ENCODE measurements at regions not wholly inside any gene's neighbourhood (a gene's known extent, or its start where the extent isn't known, plus 50 kb on each side); places are given as distances from the start of the nearest gene placed in this dataset.

DNA sequence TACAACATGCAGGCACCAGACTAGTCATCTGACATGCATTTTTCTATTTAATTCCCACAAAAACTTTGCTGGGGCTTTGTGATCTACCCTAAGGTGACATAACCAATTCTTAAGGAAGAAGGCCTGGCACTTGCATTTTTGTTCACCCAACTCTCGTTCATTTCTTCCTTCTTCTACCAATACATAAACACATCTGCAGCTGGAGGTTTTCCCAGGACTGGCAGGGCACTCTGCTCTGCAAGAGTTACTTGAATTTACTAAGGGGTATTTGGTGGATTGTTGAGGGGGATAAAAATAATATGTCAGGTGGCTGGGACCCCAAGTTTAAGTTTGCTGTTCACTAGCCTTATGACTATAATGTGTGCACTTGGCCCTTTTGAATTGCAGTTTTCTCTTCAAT, 111.4 kb upstream of the TRIB2 start:
- peaks cover 14% of the 10 kb centered on the region for H3K4me1 Mint-ChIP-seq (ENCODE audit: low read depth)
- no peaks in the 10 kb centered on the region for H3K36me3 Mint-ChIP-seq (ENCODE audit: low read depth)
- no peak overlapping the region for H3K4me3 Mint-ChIP-seq (ENCODE audit: unreplicated experiment)
- peaks cover 3% of the 10 kb centered on the region for H3K9me3 Mint-ChIP-seq (ENCODE audit: low read depth)
- H3K27me3 Mint-ChIP-seq (ENCODE audit: low read depth): no peaks in the 10 kb centered on the region
- DNase-seq (ENCODE audit: low spot score): no peak
- H3K27ac Mint-ChIP-seq (ENCODE audit: unreplicated experiment): no peak overlapping the region
- TF ChIP-seq, protein P1, sequence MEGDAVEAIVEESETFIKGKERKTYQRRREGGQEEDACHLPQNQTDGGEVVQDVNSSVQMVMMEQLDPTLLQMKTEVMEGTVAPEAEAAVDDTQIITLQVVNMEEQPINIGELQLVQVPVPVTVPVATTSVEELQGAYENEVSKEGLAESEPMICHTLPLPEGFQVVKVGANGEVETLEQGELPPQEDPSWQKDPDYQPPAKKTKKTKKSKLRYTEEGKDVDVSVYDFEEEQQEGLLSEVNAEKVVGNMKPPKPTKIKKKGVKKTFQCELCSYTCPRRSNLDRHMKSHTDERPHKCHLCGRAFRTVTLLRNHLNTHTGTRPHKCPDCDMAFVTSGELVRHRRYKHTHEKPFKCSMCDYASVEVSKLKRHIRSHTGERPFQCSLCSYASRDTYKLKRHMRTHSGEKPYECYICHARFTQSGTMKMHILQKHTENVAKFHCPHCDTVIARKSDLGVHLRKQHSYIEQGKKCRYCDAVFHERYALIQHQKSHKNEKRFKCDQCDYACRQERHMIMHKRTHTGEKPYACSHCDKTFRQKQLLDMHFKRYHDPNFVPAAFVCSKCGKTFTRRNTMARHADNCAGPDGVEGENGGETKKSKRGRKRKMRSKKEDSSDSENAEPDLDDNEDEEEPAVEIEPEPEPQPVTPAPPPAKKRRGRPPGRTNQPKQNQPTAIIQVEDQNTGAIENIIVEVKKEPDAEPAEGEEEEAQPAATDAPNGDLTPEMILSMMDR (IDR thresholded peaks at IDR 0.05): no peak

DNA sequence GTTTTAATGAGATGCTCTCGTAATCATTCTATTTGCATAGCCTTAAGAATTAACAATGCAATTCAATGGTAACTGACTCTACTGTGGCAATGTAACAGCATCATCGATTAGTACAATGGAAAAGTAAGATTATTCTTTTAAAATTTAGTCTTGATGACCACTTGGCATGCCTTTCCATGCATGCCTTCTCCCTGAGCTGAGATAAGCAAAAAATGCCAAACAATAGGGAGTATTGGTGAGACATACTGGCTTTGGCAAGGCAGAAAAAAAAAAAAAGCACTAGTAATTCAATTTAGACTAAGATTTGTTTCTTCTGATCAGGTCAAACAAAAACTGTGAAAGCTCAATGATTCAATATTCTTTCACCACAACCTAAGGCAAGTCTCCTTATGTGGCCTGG, 110.8 kb upstream of the TRIB2 start:
- no peaks in the 10 kb centered on the region for H3K27me3 Mint-ChIP-seq (ENCODE audit: low read depth)
- no peaks in the 10 kb centered on the region for H3K36me3 Mint-ChIP-seq (ENCODE audit: low read depth)
- H3K9me3 Mint-ChIP-seq (ENCODE audit: low read depth): peaks cover 3% of the 10 kb centered on the region
- DNase-seq (ENCODE audit: low spot score): no peak
- TF ChIP-seq, protein P1 (IDR thresholded peaks at IDR 0.05): no peak
- peaks cover 15% of the 10 kb centered on the region for H3K4me1 Mint-ChIP-seq (ENCODE audit: low read depth)
- H3K4me3 Mint-ChIP-seq (ENCODE audit: unreplicated experiment): no peak overlapping the region
- no peak overlapping the region for H3K27ac Mint-ChIP-seq (ENCODE audit: unreplicated experiment)

DNA sequence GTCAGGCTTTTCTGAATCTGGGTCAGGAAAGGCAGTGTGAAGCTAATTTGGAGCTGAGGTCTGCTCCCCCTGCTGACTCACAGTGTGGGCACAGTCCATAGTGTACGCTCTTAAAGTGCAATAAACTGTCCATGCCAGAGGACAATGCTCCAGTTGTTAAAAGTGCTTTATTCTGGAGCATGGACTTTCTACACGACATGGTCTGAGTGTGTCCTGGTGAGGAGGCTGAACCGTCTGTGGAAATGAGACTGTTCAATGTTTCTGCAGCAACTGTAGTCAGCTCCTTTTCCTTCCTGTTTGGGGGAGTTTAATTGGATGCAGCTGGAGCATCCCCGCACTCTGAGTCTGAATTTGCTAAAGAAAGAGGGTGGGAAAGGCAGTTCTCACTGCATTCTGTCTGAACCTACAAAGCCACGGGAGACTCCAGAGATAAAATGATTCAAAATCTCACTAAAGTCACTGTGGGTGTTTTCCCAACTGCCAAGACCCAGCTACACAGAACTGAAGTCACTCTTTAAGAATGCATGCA, 110.2 kb upstream of the TRIB2 start:
- no peak overlapping the region for H3K27ac Mint-ChIP-seq (ENCODE audit: unreplicated experiment)
- no peak for DNase-seq (ENCODE audit: low spot score)
- no peaks in the 10 kb centered on the region for H3K36me3 Mint-ChIP-seq (ENCODE audit: low read depth)
- no peaks in the 10 kb centered on the region for H3K27me3 Mint-ChIP-seq (ENCODE audit: low read depth)
- H3K4me1 Mint-ChIP-seq (ENCODE audit: low read depth): peaks cover 15% of the 10 kb centered on the region
- H3K9me3 Mint-ChIP-seq (ENCODE audit: low read depth): peaks cover 3% of the 10 kb centered on the region
- TF ChIP-seq, protein P1 (IDR thresholded peaks at IDR 0.05): peak; percentile 68
- no peak overlapping the region for H3K4me3 Mint-ChIP-seq (ENCODE audit: unreplicated experiment)

DNA sequence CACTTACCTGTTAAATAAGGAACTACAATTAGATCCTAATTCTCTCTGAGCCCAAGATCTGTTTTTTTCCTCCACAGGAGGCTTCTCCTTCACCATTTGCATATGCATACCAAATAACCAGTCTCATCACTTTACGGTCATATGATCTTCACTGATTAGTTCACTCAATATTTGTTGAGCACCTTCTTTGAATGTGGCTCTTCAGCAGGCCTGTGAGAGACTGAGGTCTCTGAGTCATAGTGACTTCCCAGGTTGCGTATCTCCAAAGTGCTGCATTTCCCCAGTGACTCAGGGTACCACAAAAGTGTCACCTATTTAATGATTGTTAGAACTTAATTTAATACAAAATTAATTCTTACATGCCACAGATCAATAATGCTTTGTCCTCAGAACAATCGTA, 108.8 kb upstream of the TRIB2 start:
- Mint-ChIP-seq H3K27ac (ENCODE audit: unreplicated experiment) (no peak overlapping the region), H3K4me1 (ENCODE audit: low read depth) (peaks cover 15% of the 10 kb centered on the region), H3K4me3 (ENCODE audit: unreplicated experiment) (no peak overlapping the region), H3K27me3 (ENCODE audit: low read depth) (no peaks in the 10 kb centered on the region), H3K9me3 (ENCODE audit: low read depth) (peaks cover 3% of the 10 kb centered on the region), H3K36me3 (ENCODE audit: low read depth) (no peaks in the 10 kb centered on the region)
- TF ChIP-seq, protein P1 (IDR thresholded peaks at IDR 0.05): no peak
- no peak for DNase-seq (ENCODE audit: low spot score)

DNA sequence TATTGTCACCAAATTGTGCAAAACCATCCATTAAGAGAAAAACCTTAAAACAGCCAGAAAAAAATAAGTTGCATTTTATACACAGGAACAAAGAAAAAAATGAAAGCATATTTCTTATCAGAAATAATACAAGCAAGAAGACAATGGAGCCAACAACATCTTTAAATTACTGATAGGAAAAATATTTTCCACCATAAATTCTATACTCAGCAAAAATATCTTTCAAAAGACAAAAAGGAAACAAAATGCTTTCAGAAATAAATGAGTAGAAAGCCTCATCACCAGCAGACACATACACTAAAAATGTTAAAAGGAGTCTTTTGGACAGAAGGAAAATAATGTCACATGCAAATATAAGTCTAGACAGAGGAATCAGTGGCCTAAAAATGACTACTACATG, 106.4 kb upstream of the TRIB2 start:
- TF ChIP-seq, protein P1 (IDR thresholded peaks at IDR 0.05): no peak
- H3K36me3 Mint-ChIP-seq (ENCODE audit: low read depth): no peaks in the 10 kb centered on the region

More for the DNA sequence above, 106.4 kb upstream of the TRIB2 start:
- Mint-ChIP-seq H3K4me3 (ENCODE audit: unreplicated experiment) (no peak overlapping the region), H3K4me1 (ENCODE audit: low read depth) (peaks cover 22% of the 10 kb centered on the region), H3K27me3 (ENCODE audit: low read depth) (no peaks in the 10 kb centered on the region), H3K27ac (ENCODE audit: unreplicated experiment) (no peak overlapping the region), H3K9me3 (ENCODE audit: low read depth) (peaks cover 3% of the 10 kb centered on the region)
- DNase-seq (ENCODE audit: low spot score): no peak

All from chondrocyte (in vitro differentiated cells).